ENCODE measurements at regions not wholly inside any gene's neighbourhood (a gene's known extent, or its start where the extent isn't known, plus 50 kb on each side); places are given as distances from the start of the nearest gene placed in this dataset.
"Not testable (repeated sequence)": the region's sequence is repeated elsewhere in the genome, so short reads cannot be mapped to it uniquely, and the experiment has no call there.

GRCh38 chr7:52592698-52593097 is 442.7 kb upstream of the POM121L12 start:
- DNase-seq (ENCODE audit: low read depth): no peak

GRCh38 chr7:52586704-52587103 is 448.7 kb upstream of the POM121L12 start:
- DNase-seq (ENCODE audit: low read depth): no peak

GRCh38 chr7:52584041-52584440 is 451.4 kb upstream of the POM121L12 start:
- DNase-seq (ENCODE audit: low read depth): no peak

- not testable (repeated sequence) for DNase-seq (ENCODE audit: low read depth)
Measured at GRCh38 chr7:52573141-52573540, 462.3 kb upstream of the POM121L12 start.

GRCh38 chr7:52571026-52571425 is 464.4 kb upstream of the POM121L12 start:
- DNase-seq (ENCODE audit: low read depth): no peak

- no peak for DNase-seq (ENCODE audit: low read depth)
Measured at GRCh38 chr7:52569151-52569550, 466.3 kb upstream of the POM121L12 start.

GRCh38 chr7:52565974-52566373 is 469.5 kb upstream of the POM121L12 start:
- no peak for DNase-seq (ENCODE audit: low read depth)

GRCh38 chr7:52555805-52556204 is 479.6 kb upstream of the POM121L12 start:
- DNase-seq (ENCODE audit: low read depth): no peak

GRCh38 chr7:52547308-52547910 is 488.0 kb upstream of the POM121L12 start:
- DNase-seq (ENCODE audit: low read depth): no peak

- DNase-seq (ENCODE audit: low read depth): not testable (repeated sequence)
Measured at GRCh38 chr7:52541198-52541765, 494.2 kb upstream of the POM121L12 start.

GRCh38 chr7:52540041-52540440 is 495.4 kb upstream of the POM121L12 start:
- no peak for DNase-seq (ENCODE audit: low read depth)

- no peak for DNase-seq (ENCODE audit: low read depth)
Measured at GRCh38 chr7:52539414-52539813, 496.0 kb upstream of the POM121L12 start.

GRCh38 chr7:52537051-52537450 is 498.4 kb upstream of the POM121L12 start:
- no peak for DNase-seq (ENCODE audit: low read depth)

GRCh38 chr7:52525772-52526341 is 509.6 kb upstream of the POM121L12 start:
- DNase-seq (ENCODE audit: low read depth): no peak

- DNase-seq (ENCODE audit: low read depth): no peak
Measured at GRCh38 chr7:52518869-52519268, 516.6 kb upstream of the POM121L12 start.

- DNase-seq (ENCODE audit: low read depth): no peak
Measured at GRCh38 chr7:52512656-52513055, 522.8 kb upstream of the POM121L12 start.

- no peak for DNase-seq (ENCODE audit: low read depth)
Measured at GRCh38 chr7:52507546-52508255, 527.7 kb upstream of the POM121L12 start.

- no peak for DNase-seq (ENCODE audit: low read depth)
Measured at GRCh38 chr7:52506325-52506724, 529.1 kb upstream of the POM121L12 start.

- DNase-seq (ENCODE audit: low read depth): no peak
Measured at GRCh38 chr7:52504561-52504960, 530.9 kb upstream of the POM121L12 start.

- DNase-seq (ENCODE audit: low read depth): no peak
Measured at GRCh38 chr7:52502281-52502680, 533.2 kb upstream of the POM121L12 start.

- no peak for DNase-seq (ENCODE audit: low read depth)
Measured at GRCh38 chr7:52501696-52502095, 533.7 kb upstream of the POM121L12 start.

GRCh38 chr7:52500841-52501240 is 534.6 kb upstream of the POM121L12 start:
- no peak for DNase-seq (ENCODE audit: low read depth)

GRCh38 chr7:52498366-52498765 is 537.1 kb upstream of the POM121L12 start:
- DNase-seq (ENCODE audit: low read depth): no peak
